ENCODE measurements at regions not wholly inside any gene's neighbourhood (a gene's known extent, or its start where the extent isn't known, plus 50 kb on each side); places are given as distances from the start of the nearest gene placed in this dataset.

DNA sequence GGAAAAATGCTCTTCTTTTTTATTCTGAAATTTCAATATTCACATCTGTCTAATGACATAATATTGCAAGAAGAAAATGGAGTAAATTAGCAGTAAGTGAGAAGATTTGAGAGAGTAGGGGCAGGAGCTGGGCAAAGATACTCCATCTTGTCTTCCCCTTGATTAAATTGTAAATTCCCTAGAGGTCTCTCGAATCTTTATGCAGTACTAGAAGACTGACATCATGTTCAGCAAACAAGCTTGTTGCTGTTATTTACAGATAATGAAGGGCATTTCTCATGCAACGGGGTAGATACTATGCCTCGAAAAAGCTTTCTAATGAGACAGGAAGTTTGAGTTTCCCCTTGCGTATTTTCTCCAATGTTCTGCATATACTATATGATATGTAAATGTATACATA is 306.9 kb upstream of the PTCHD4 start:
- TF ChIP-seq POLR2A (IDR thresholded peaks at IDR 0.05): no peak
- TF ChIP-seq POLR2AphosphoS5 (IDR thresholded peaks at IDR 0.05): no peak
- TF ChIP-seq, protein P1, sequence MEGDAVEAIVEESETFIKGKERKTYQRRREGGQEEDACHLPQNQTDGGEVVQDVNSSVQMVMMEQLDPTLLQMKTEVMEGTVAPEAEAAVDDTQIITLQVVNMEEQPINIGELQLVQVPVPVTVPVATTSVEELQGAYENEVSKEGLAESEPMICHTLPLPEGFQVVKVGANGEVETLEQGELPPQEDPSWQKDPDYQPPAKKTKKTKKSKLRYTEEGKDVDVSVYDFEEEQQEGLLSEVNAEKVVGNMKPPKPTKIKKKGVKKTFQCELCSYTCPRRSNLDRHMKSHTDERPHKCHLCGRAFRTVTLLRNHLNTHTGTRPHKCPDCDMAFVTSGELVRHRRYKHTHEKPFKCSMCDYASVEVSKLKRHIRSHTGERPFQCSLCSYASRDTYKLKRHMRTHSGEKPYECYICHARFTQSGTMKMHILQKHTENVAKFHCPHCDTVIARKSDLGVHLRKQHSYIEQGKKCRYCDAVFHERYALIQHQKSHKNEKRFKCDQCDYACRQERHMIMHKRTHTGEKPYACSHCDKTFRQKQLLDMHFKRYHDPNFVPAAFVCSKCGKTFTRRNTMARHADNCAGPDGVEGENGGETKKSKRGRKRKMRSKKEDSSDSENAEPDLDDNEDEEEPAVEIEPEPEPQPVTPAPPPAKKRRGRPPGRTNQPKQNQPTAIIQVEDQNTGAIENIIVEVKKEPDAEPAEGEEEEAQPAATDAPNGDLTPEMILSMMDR (IDR thresholded peaks at IDR 0.05): no peak
